Keratinocyte (primary cell): ENCODE measurements at regions not wholly inside any gene's neighbourhood (a gene's known extent, or its start where the extent isn't known, plus 50 kb on each side); places are given as distances from the start of the nearest gene placed in this dataset.

Experiments
- DNase-seq: peaks from one replicate; pipeline ENCODE4 v3.0.0-alpha.2; 2011; ENCODE audit warnings: low read depth, missing footprints, low spot score
- FAIRE-seq: peaks from 2 replicates; lab custom pipeline; 2011; peaks lifted over from hg19 to GRCh38; lab: Jason Lieb, UNC
- H2AFZ ChIP-seq: 2 replicates; pipeline ENCODE4 v1.6.0; 2012; ENCODE audit warnings: low read length, control low read depth, inconsistent platforms; ENCODE audit not compliant: control insufficient read depth
- H3K27ac ChIP-seq: 2 replicates; pipeline ENCODE4 v1.5.1; 2011; ENCODE audit warnings: low read length; ENCODE audit not compliant: control insufficient read depth, insufficient read depth
- H3K27me3 ChIP-seq: 3 replicates; pipeline ENCODE4 v1.6.0; 2011; ENCODE audit warnings: low read length; ENCODE audit not compliant: control insufficient read depth, insufficient read depth; ENCODE audit errors: extremely low read depth
- H3K36me3 ChIP-seq, 2 experiments: 2 replicates in 1 of 2; 3 replicates in 1 of 2; pipeline ENCODE4 v1.5.1; 2011; ENCODE audit warnings: low read length in 2 of 2, mild to moderate bottlenecking in 1 of 2; ENCODE audit not compliant: control insufficient read depth in 2 of 2, insufficient read depth in 2 of 2; ENCODE audit errors: extremely low read depth in 1 of 2
- H3K4me1 ChIP-seq: 3 replicates; pipeline ENCODE4 v1.5.1; 2011; ENCODE audit warnings: low read length; ENCODE audit not compliant: control insufficient read depth, insufficient read depth; ENCODE audit errors: extremely low read depth
- H3K4me2 ChIP-seq: 3 replicates; pipeline ENCODE4 v1.6.0; 2011; ENCODE audit warnings: low read depth, low read length; ENCODE audit not compliant: control insufficient read depth, insufficient read depth; ENCODE audit errors: extremely low read depth
- H3K4me3 ChIP-seq, 3 experiments: fragments of 200-600 bp in 1 of 3; sonication (generic) in 1 of 3; 2 replicates in 2 of 3; 3 replicates in 1 of 3; pipeline ENCODE4 v1.5.1; 2011 to 2016; ENCODE audit warnings: low read length in 3 of 3, mild to moderate bottlenecking in 3 of 3, control low read depth in 2 of 3, inconsistent platforms in 1 of 3, low read depth in 1 of 3, mixed read lengths in 1 of 3, mixed run types in 1 of 3, moderate library complexity in 1 of 3; ENCODE audit not compliant: control insufficient read depth in 2 of 3, insufficient read depth in 2 of 3; ENCODE audit errors: extremely low read depth in 1 of 3
- H3K79me2 ChIP-seq: 2 replicates; pipeline ENCODE4 v1.6.0; 2012; ENCODE audit warnings: low read length; ENCODE audit not compliant: control insufficient read depth, insufficient read depth
- H3K9ac ChIP-seq: 3 replicates; pipeline ENCODE4 v1.6.0; 2011; ENCODE audit warnings: low read length; ENCODE audit not compliant: control insufficient read depth, insufficient read depth; ENCODE audit errors: extremely low read depth
- H3K9me1 ChIP-seq: 3 replicates; pipeline ENCODE4 v1.6.0; 2011; ENCODE audit warnings: low read length; ENCODE audit not compliant: control insufficient read depth, insufficient read depth; ENCODE audit errors: extremely low read depth
- H3K9me3 ChIP-seq: 2 replicates; pipeline ENCODE4 v1.5.1; 2012; ENCODE audit warnings: low read depth, low read length; ENCODE audit not compliant: control insufficient read depth
- H4K20me1 ChIP-seq: 3 replicates; pipeline ENCODE4 v1.6.0; 2011; ENCODE audit warnings: low read length; ENCODE audit not compliant: control insufficient read depth, insufficient read depth; ENCODE audit errors: extremely low read depth
- EZH2 ChIP-seq: IDR thresholded peaks from one replicate; pipeline ENCODE4 v1.6.1; 2012; ENCODE audit warnings: inconsistent platforms, mild to moderate bottlenecking, low read length, moderate library complexity
- dilution Hi-C: fragments of 300-500 bp; cut with MboI; formaldehyde crosslinking; loops from one replicate; pipeline ENCODE4 v1.7.0; 2020; ENCODE audit warnings: low sequenced_read_pairs; ENCODE audit not compliant: extremely low pct_ligation_motif_present
- TF ChIP-seq, protein P1 (sequence below), 3 experiments: IDR thresholded peaks in 1 of 3; conservative IDR thresholded peaks in 1 of 3; optimal IDR thresholded peaks in 1 of 3; 2 replicates in 2 of 3; 3 replicates in 1 of 3; pipeline versions ENCODE3 to v1.5.1; 2011; ENCODE audit warnings: low read length in 3 of 3, mild to moderate bottlenecking in 3 of 3, moderate library complexity in 2 of 3, control low read depth in 1 of 3, inconsistent platforms in 1 of 3; ENCODE audit not compliant: insufficient read depth in 2 of 3; ENCODE audit errors: extremely low read depth in 1 of 3

DNA sequence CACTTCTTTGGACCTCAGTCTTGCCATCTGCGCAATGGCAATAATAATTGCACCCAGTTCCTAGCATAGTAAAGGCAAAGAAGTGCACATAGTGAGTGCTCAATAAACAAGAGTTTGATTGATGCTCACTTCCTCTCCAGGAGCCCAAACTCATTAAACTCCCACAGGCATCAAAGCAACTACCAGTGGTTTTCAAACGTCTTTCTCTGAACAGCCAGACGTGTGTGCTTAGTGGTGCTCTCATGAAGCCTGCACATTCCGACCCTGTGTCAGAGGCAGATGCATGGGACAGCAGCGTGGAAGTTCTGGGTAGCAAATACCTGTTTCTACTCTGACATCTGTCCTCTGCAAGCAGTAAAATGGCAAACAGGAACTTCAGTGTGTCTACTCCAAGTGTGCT lies 146.3 kb upstream of the MAFB start:
- Histone ChIP-seq H3K9me1 (no peaks in the 10 kb centered on the region), H4K20me1 (no peaks in the 10 kb centered on the region), H3K4me2 (no peak overlapping the region), H3K4me3 (no peak overlapping the region), H3K27ac (no peak overlapping the region), H2AFZ (no peak overlapping the region), H3K27me3 (peaks cover 8% of the 10 kb centered on the region), H3K9ac (no peak overlapping the region), H3K79me2 (no peaks in the 10 kb centered on the region), H3K9me3 (no peaks in the 10 kb centered on the region), H3K36me3 (no peaks in the 10 kb centered on the region), H3K4me1 (no peaks in the 10 kb centered on the region)
- no peak for FAIRE-seq
- DNase-seq = no peak
- TF ChIP-seq EZH2 = no peak
- TF ChIP-seq, protein P1, sequence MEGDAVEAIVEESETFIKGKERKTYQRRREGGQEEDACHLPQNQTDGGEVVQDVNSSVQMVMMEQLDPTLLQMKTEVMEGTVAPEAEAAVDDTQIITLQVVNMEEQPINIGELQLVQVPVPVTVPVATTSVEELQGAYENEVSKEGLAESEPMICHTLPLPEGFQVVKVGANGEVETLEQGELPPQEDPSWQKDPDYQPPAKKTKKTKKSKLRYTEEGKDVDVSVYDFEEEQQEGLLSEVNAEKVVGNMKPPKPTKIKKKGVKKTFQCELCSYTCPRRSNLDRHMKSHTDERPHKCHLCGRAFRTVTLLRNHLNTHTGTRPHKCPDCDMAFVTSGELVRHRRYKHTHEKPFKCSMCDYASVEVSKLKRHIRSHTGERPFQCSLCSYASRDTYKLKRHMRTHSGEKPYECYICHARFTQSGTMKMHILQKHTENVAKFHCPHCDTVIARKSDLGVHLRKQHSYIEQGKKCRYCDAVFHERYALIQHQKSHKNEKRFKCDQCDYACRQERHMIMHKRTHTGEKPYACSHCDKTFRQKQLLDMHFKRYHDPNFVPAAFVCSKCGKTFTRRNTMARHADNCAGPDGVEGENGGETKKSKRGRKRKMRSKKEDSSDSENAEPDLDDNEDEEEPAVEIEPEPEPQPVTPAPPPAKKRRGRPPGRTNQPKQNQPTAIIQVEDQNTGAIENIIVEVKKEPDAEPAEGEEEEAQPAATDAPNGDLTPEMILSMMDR (optimal IDR thresholded peaks at IDR 0.05 in 1 of 3, IDR thresholded peaks at IDR 0.05 in 1 of 3, conservative IDR thresholded peaks at IDR 0.05 in 1 of 3; ENCODE audit: extremely low read depth in 1 of 3, insufficient read depth in 2 of 3, low read length in 3 of 3) = no peak
- dilution Hi-C loops = no loop called here

DNA sequence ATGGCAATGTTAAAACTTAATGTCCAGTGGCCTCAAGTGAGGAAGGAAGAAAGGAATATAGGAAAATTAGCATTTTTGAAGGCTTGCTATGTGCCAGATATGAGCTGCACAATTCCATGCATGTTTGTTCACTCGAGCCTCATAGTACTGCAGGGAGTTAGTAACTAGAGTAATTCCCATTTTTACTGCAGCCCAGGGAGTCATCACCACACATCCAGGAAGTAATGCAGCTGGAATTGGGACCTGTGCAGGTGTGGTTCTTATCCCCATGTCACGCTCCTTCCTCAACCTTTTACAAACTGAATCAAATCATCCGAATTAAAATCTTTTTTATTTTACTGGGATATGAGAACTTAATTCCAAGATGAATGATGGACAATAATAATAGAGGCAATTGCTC lies 149.5 kb upstream of the MAFB start:
- no peak for DNase-seq
- Histone ChIP-seq H4K20me1 (no peaks in the 10 kb centered on the region), H3K4me1 (no peaks in the 10 kb centered on the region), H3K36me3 (no peaks in the 10 kb centered on the region), H3K27me3 (peaks cover 13% of the 10 kb centered on the region), H3K4me2 (no peak overlapping the region), H3K9ac (no peak overlapping the region), H2AFZ (no peak overlapping the region), H3K27ac (no peak overlapping the region), H3K9me3 (no peaks in the 10 kb centered on the region), H3K79me2 (no peaks in the 10 kb centered on the region), H3K4me3 (no peak overlapping the region), H3K9me1 (no peaks in the 10 kb centered on the region)
- dilution Hi-C loops = no loop called here
- TF ChIP-seq, protein P1 (optimal IDR thresholded peaks at IDR 0.05 in 1 of 3, IDR thresholded peaks at IDR 0.05 in 1 of 3, conservative IDR thresholded peaks at IDR 0.05 in 1 of 3; ENCODE audit: extremely low read depth in 1 of 3, insufficient read depth in 2 of 3, low read length in 3 of 3) = no peak
- no peak for TF ChIP-seq EZH2
- FAIRE-seq = no peak
